Neural cell (in vitro differentiated cells): ENCODE measurements at regions not wholly inside any gene's neighbourhood (a gene's known extent, or its start where the extent isn't known, plus 50 kb on each side); places are given as distances from the start of the nearest gene placed in this dataset.
A peak's percentile ranks its signal among the peaks of the same experiment; 100 is the strongest.

Experiments used
- H2AFZ ChIP-seq: fragments of 200-600, 300-800 bp; sonication (generic), shearing (Covaris generic); 2 replicates; pipeline ENCODE4 v1.6.0; 2014; ENCODE audit warnings: low read depth, mild to moderate bottlenecking, antibody characterized with exemption, low read length, moderate library complexity
- H3F3A ChIP-seq: fragments of 200-600 bp; shearing (Covaris generic); 2 replicates; pipeline ENCODE4 v1.6.1; 2016; ENCODE audit warnings: mild to moderate bottlenecking, moderate library complexity, mixed read lengths, antibody characterized with exemption, low read length; ENCODE audit not compliant: insufficient read depth, poor library complexity, severe bottlenecking
- H3K27ac ChIP-seq: fragments of 200-600, 300-800 bp; sonication (generic), shearing (Covaris generic); 2 replicates; pipeline ENCODE4 v1.5.1; 2014; ENCODE audit warnings: mild to moderate bottlenecking, low read length, moderate library complexity
- H3K27me3 ChIP-seq: fragments of 300-800, 200-600 bp; sonication (generic), shearing (Covaris generic); 2 replicates; pipeline ENCODE4 v1.6.0; 2014; ENCODE audit warnings: mild to moderate bottlenecking, low read depth, low read length, moderate library complexity; ENCODE audit not compliant: insufficient read depth
- H3K36me3 ChIP-seq: fragments of 300-800, 200-600 bp; sonication (generic), shearing (Covaris generic); 2 replicates; pipeline ENCODE4 v1.5.1; 2014; ENCODE audit warnings: mild to moderate bottlenecking, antibody characterized with exemption, low read length, moderate library complexity; ENCODE audit not compliant: insufficient read depth
- H3K4me2 ChIP-seq: fragments of 300-800, 200-600 bp; sonication (generic), shearing (Covaris generic); 2 replicates; pipeline ENCODE4 v1.6.0; 2014; ENCODE audit warnings: mild to moderate bottlenecking, low read length
- H3K4me3 ChIP-seq: fragments of 300-800, 200-600 bp; sonication (generic), shearing (Covaris generic); 2 replicates; pipeline ENCODE4 v1.5.1; 2014; ENCODE audit warnings: mild to moderate bottlenecking, low read length, moderate library complexity
- H3K79me2 ChIP-seq: fragments of 200-600 bp; shearing (Covaris generic); replicated peaks from 2 replicates; pipeline ENCODE4 v1.6.0; 2014; ENCODE audit warnings: mild to moderate bottlenecking, low read length, moderate library complexity; ENCODE audit not compliant: insufficient read depth
- H3K9ac ChIP-seq: fragments of 300-800, 200-600 bp; sonication (generic), shearing (Covaris generic); 2 replicates; pipeline ENCODE4 v1.6.1; 2016; ENCODE audit warnings: mild to moderate bottlenecking, low read length, mixed read lengths
- H3K9me2 ChIP-seq: fragments of 200-600 bp; shearing (Covaris generic); 2 replicates; pipeline ENCODE4 v1.6.1; 2016; ENCODE audit warnings: mild to moderate bottlenecking, low read length, mixed read lengths; ENCODE audit not compliant: insufficient read depth
- H3K9me3 ChIP-seq: fragments of 200-600, 300-800 bp; sonication (generic), shearing (Covaris generic); 2 replicates; pipeline ENCODE4 v1.6.1; 2016; ENCODE audit warnings: mild to moderate bottlenecking, mixed run types, low read length, moderate library complexity, mixed read lengths
- H4K20me1 ChIP-seq: fragments of 200-600 bp; shearing (Covaris generic); 2 replicates; pipeline ENCODE4 v1.6.1; 2016; ENCODE audit warnings: mild to moderate bottlenecking, mixed run types; ENCODE audit not compliant: insufficient read depth
- CTCF ChIP-seq: fragments of 450-650 bp; IDR thresholded peaks from 2 replicates; pipeline ENCODE4 v1.5.1; 2014; ENCODE audit warnings: antibody characterized with exemption, mild to moderate bottlenecking, moderate library complexity; ENCODE audit not compliant: poor library complexity, severe bottlenecking
- EP300 ChIP-seq: fragments of 450-650 bp; conservative IDR thresholded peaks from 2 replicates; pipeline ENCODE4 v1.6.1; 2014; ENCODE audit warnings: antibody characterized with exemption, mild to moderate bottlenecking, moderate library complexity; ENCODE audit not compliant: poor library complexity, severe bottlenecking
- EZH2 ChIP-seq: fragments of 200-600, 300-800 bp; shearing (Covaris generic), sonication (generic); IDR thresholded peaks from 2 replicates; pipeline ENCODE4 v1.6.1; 2014; ENCODE audit warnings: antibody characterized with exemption, low read length, borderline replicate concordance, mild to moderate bottlenecking; ENCODE audit not compliant: insufficient read depth, poor library complexity, severe bottlenecking
- MXI1 ChIP-seq: fragments of 450-650 bp; conservative IDR thresholded peaks from 2 replicates; pipeline ENCODE4 v1.6.1; 2014; ENCODE audit warnings: antibody characterized with exemption, mild to moderate bottlenecking; ENCODE audit not compliant: poor library complexity, severe bottlenecking
- POLR2AphosphoS5 ChIP-seq: IDR thresholded peaks from 2 replicates; pipeline ENCODE4 v1.6.1; 2012
- RAD21 ChIP-seq: fragments of 450-650 bp; conservative IDR thresholded peaks from 2 replicates; pipeline ENCODE4 v1.6.1; 2014; ENCODE audit warnings: antibody characterized with exemption, mild to moderate bottlenecking, moderate library complexity
- SMC3 ChIP-seq: fragments of 450-650 bp; conservative IDR thresholded peaks from 2 replicates; pipeline ENCODE4 v1.6.1; 2014; ENCODE audit warnings: antibody characterized with exemption, mild to moderate bottlenecking, moderate library complexity; ENCODE audit not compliant: poor library complexity
- TAF1 ChIP-seq: IDR thresholded peaks from 2 replicates; pipeline ENCODE4 v1.6.1; 2012; ENCODE audit warnings: low read depth
- TF ChIP-seq, protein P1 (sequence below): IDR thresholded peaks from 2 replicates; pipeline ENCODE4 v1.6.1; 2012; ENCODE audit warnings: borderline replicate concordance

DNA sequence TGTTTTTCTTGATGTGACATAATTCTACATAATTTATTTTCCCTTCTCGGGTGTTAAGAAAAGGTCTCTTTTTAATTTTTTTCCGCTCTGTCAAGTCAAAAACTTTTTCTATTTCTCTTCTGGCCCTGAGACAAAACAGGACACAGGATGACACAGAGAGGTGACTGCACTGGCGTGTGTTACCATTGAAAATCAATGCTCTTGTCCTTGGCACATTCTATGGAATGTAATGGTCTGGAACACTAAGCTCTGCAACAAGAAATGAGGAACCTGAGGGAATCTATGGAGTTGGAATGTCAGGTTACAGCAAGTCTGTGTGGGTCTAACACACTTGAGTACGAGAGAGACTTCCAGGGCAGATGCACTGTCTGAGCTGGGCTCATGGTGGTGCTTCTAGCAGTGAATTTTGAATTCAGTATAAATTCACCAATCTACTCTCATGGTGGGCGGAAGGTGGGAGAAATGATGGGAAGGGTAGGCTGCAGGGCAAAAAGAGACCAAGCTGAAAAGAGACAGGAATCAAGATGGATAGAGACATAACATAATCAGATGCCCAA is 508.3 kb downstream of the TUSC7 start:
- H3F3A ChIP-seq = no peaks in the 10 kb centered on the region
- no peaks in the 10 kb centered on the region for H3K79me2 ChIP-seq
- peak overlapping the region; percentile 9 for H3K9ac ChIP-seq
- no peaks in the 10 kb centered on the region for H3K36me3 ChIP-seq
- peaks cover under 1% of the 10 kb centered on the region for H3K9me3 ChIP-seq
- H2AFZ ChIP-seq = no peak overlapping the region
- no peak overlapping the region for H3K4me2 ChIP-seq
- H3K4me3 ChIP-seq = no peak overlapping the region
- TF ChIP-seq TAF1 = no peak
- TF ChIP-seq EP300 = no peak
- TF ChIP-seq EZH2 = no peak
- TF ChIP-seq MXI1 = no peak
- TF ChIP-seq SMC3 = no peak
- no peak for TF ChIP-seq RAD21
- no peak for TF ChIP-seq POLR2AphosphoS5
- no peaks in the 10 kb centered on the region for H3K9me2 ChIP-seq
- H3K27ac ChIP-seq = peak overlapping the region; percentile 77
- no peaks in the 10 kb centered on the region for H3K27me3 ChIP-seq
- H4K20me1 ChIP-seq = no peaks in the 10 kb centered on the region

GRCh38 chr3:117218641-117219048 is 509.1 kb downstream of the TUSC7 start:
- no peaks in the 10 kb centered on the region for H3K36me3 ChIP-seq
- no peaks in the 10 kb centered on the region for H3K79me2 ChIP-seq
- peak overlapping the region; percentile 10 for H3K9ac ChIP-seq
- H3K9me2 ChIP-seq = no peaks in the 10 kb centered on the region
- H3K9me3 ChIP-seq = no peaks in the 10 kb centered on the region
- H3K27me3 ChIP-seq = no peaks in the 10 kb centered on the region
- no peaks in the 10 kb centered on the region for H3F3A ChIP-seq
- TF ChIP-seq RAD21 = no peak
- TF ChIP-seq CTCF = no peak
- TF ChIP-seq, protein P1, sequence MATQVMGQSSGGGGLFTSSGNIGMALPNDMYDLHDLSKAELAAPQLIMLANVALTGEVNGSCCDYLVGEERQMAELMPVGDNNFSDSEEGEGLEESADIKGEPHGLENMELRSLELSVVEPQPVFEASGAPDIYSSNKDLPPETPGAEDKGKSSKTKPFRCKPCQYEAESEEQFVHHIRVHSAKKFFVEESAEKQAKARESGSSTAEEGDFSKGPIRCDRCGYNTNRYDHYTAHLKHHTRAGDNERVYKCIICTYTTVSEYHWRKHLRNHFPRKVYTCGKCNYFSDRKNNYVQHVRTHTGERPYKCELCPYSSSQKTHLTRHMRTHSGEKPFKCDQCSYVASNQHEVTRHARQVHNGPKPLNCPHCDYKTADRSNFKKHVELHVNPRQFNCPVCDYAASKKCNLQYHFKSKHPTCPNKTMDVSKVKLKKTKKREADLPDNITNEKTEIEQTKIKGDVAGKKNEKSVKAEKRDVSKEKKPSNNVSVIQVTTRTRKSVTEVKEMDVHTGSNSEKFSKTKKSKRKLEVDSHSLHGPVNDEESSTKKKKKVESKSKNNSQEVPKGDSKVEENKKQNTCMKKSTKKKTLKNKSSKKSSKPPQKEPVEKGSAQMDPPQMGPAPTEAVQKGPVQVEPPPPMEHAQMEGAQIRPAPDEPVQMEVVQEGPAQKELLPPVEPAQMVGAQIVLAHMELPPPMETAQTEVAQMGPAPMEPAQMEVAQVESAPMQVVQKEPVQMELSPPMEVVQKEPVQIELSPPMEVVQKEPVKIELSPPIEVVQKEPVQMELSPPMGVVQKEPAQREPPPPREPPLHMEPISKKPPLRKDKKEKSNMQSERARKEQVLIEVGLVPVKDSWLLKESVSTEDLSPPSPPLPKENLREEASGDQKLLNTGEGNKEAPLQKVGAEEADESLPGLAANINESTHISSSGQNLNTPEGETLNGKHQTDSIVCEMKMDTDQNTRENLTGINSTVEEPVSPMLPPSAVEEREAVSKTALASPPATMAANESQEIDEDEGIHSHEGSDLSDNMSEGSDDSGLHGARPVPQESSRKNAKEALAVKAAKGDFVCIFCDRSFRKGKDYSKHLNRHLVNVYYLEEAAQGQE = no peak
- TF ChIP-seq SMC3 = no peak
- TF ChIP-seq EP300 = no peak
- TF ChIP-seq EZH2 = no peak
- TF ChIP-seq POLR2AphosphoS5 = no peak
- TF ChIP-seq TAF1 = no peak
- TF ChIP-seq MXI1 = no peak
- no peak overlapping the region for H2AFZ ChIP-seq
- peak overlapping the region; percentile 2 for H3K4me2 ChIP-seq
- no peaks in the 10 kb centered on the region for H4K20me1 ChIP-seq
- no peak overlapping the region for H3K4me3 ChIP-seq
- H3K27ac ChIP-seq = peak overlapping the region; percentile 77
